Testis (tissue), 2 donors: ENCODE measurements at regions not wholly inside any gene's neighbourhood (a gene's known extent, or its start where the extent isn't known, plus 50 kb on each side); places are given as distances from the start of the nearest gene placed in this dataset.

Experiments
- DNase-seq: peaks from one replicate; pipeline ENCODE4 v3.0.0-alpha.2; 2019
- H3K27ac ChIP-seq, 2 donors: fragments of 200-600 bp; sonication (generic); one replicate each; pipeline ENCODE4 v1.5.1; 2019
- H3K27me3 ChIP-seq: fragments of 200-600 bp; sonication (generic); one replicate; pipeline ENCODE4 v1.5.1; 2019
- H3K36me3 ChIP-seq: fragments of 200-600 bp; sonication (generic); one replicate; pipeline ENCODE4 v1.5.1; 2017; ENCODE audit warnings: low read depth; ENCODE audit errors: missing control alignments
- H3K4me1 ChIP-seq: fragments of 200-600 bp; sonication (generic); one replicate; pipeline ENCODE4 v1.5.1; 2019
- H3K4me3 ChIP-seq, 2 donors: fragments of 200-600 bp; sonication (generic); one replicate each; pipeline ENCODE4 v1.5.1; 2017 to 2019
- H3K9me3 ChIP-seq: fragments of 200-600 bp; sonication (generic); one replicate; pipeline ENCODE4 v1.5.1; 2017
- CTCF ChIP-seq, 3 experiments: fragments of 450-650 bp in 2 of 3; fragments of 200-600 bp in 1 of 3; sonication (generic) in 1 of 3; IDR thresholded peaks; one replicate each; pipeline ENCODE4 v1.5.1; 2016 to 2019; ENCODE audit warnings: antibody characterized with exemption in 3 of 3, mild to moderate bottlenecking in 2 of 3, moderate library complexity in 1 of 3
- POLR2A ChIP-seq: fragments of 450-650 bp; IDR thresholded peaks from one replicate; pipeline ENCODE4 v1.6.1; 2017; ENCODE audit warnings: antibody characterized with exemption, mild to moderate bottlenecking, moderate library complexity
- WGBS, 2 donors: methylation state at CpG; one replicate each; pipeline ENCODE4 v1.1.5; 2018; 5-methylcytosine and 5-hydroxymethylcytosine counted together
- intact Hi-C: fragments of 100-400 bp; cut with DNase I; formaldehyde crosslinking; loops from one replicate; pipeline ENCODE4 v1.15.1; 2023; ENCODE audit warnings: low total_unique reads

GRCh38 chr14:42138406-42138805 lies 531.7 kb downstream of the LRFN5 start:
- Histone ChIP-seq H3K36me3 (no peaks in the 10 kb centered on the region), H3K9me3 (no peaks in the 10 kb centered on the region), H3K27me3 (no peaks in the 10 kb centered on the region), H3K27ac (no peak overlapping the region), H3K4me3 (no peak overlapping the region), H3K4me1 (no peaks in the 10 kb centered on the region)
- no peak for DNase-seq
- TF ChIP-seq POLR2A (no peak), CTCF (IDR thresholded peaks at IDR 0.05) (no peak)
- 90 to 100% methylated on average over 1 of the region's 1 CpG for WGBS, 2 donors
- intact Hi-C loops: no loop called here

- no peak for DNase-seq
- TF ChIP-seq CTCF (IDR thresholded peaks at IDR 0.05) (no peak), POLR2A (no peak)
- Histone ChIP-seq H3K36me3 (no peaks in the 10 kb centered on the region), H3K9me3 (no peaks in the 10 kb centered on the region), H3K4me3 (no peak overlapping the region), H3K27ac (no peak overlapping the region), H3K4me1 (no peaks in the 10 kb centered on the region), H3K27me3 (no peaks in the 10 kb centered on the region)
- intact Hi-C loops: no loop called here
Measured at GRCh38 chr14:42130815-42131214, 524.1 kb downstream of the LRFN5 start.

GRCh38 chr14:42123526-42123925 lies 516.9 kb downstream of the LRFN5 start:
- Histone ChIP-seq H3K27ac (no peak overlapping the region), H3K27me3 (no peaks in the 10 kb centered on the region), H3K36me3 (no peaks in the 10 kb centered on the region), H3K4me1 (no peaks in the 10 kb centered on the region), H3K9me3 (no peaks in the 10 kb centered on the region), H3K4me3 (no peak overlapping the region)
- intact Hi-C loops: no loop called here
- no peak for DNase-seq
- WGBS, 2 donors: 77 to 83% methylated on average over 1 of the region's 1 CpG
- no peak for TF ChIP-seq CTCF (IDR thresholded peaks at IDR 0.05)
- TF ChIP-seq POLR2A: no peak

GRCh38 chr14:42113358-42114069 lies 506.8 kb downstream of the LRFN5 start:
- no peaks in the 10 kb centered on the region for H3K4me1 ChIP-seq
- DNase-seq: peak; percentile 17
- no peak overlapping the region for H3K27ac ChIP-seq
- H3K4me3 ChIP-seq: peak overlapping the region; percentile 44 to 51
- 55 to 81% methylated on average over 18 to 48 of the region's 60 CpGs for WGBS, 2 donors
- TF ChIP-seq POLR2A (no peak), CTCF (IDR thresholded peaks at IDR 0.05) (no peak)
- H3K9me3 ChIP-seq: no peaks in the 10 kb centered on the region
- H3K27me3 ChIP-seq: no peaks in the 10 kb centered on the region
- H3K36me3 ChIP-seq: no peaks in the 10 kb centered on the region
- intact Hi-C loops: no loop called here

- Histone ChIP-seq H3K4me3 (peak overlapping the region in 1 of 2 donors; percentile 51), H3K36me3 (no peaks in the 10 kb centered on the region), H3K4me1 (no peaks in the 10 kb centered on the region), H3K27ac (no peak overlapping the region), H3K9me3 (no peaks in the 10 kb centered on the region), H3K27me3 (no peaks in the 10 kb centered on the region)
- intact Hi-C loops: no loop called here
- no peak for DNase-seq
- WGBS, 2 donors: 80 to 81% methylated on average over 7 of the region's 7 CpGs
- TF ChIP-seq POLR2A: no peak
- TF ChIP-seq CTCF (IDR thresholded peaks at IDR 0.05): no peak
Measured at GRCh38 chr14:42112108-42112507, 505.4 kb downstream of the LRFN5 start.
